Tibial nerve (tissue), 4 donors: ENCODE measurements at regions not wholly inside any gene's neighbourhood (a gene's known extent, or its start where the extent isn't known, plus 50 kb on each side); places are given as distances from the start of the nearest gene placed in this dataset.
"Not testable (repeated sequence)": the region's sequence is repeated elsewhere in the genome, so short reads cannot be mapped to it uniquely, and the experiment has no call there.

Source experiments
- EP300 ChIP-seq, 2 donors: sonication (generic); formaldehyde crosslinking; IDR thresholded peaks; one replicate each; pipeline ENCODE4 v1.6.1; 2017; ENCODE audit warnings: antibody characterized with exemption in 2 of 2, mild to moderate bottlenecking in 1 of 2
- POLR2A ChIP-seq, 2 donors: fragments of 450-650 bp; IDR thresholded peaks; one replicate each; pipeline ENCODE4 v1.6.1; 2017; ENCODE audit warnings: antibody characterized with exemption in 2 of 2, mild to moderate bottlenecking in 2 of 2, moderate library complexity in 2 of 2
- TF ChIP-seq, protein P1 (sequence below), 5 experiments: fragments of 200-600 bp in 3 of 5; fragments of 450-650 bp in 2 of 5; sonication (generic) in 3 of 5; IDR thresholded peaks; one replicate each; pipeline ENCODE4 v1.5.1; 2016 to 2019; ENCODE audit warnings: antibody characterized with exemption in 5 of 5, mild to moderate bottlenecking in 3 of 5, moderate library complexity in 2 of 5

- TF ChIP-seq, protein P1, sequence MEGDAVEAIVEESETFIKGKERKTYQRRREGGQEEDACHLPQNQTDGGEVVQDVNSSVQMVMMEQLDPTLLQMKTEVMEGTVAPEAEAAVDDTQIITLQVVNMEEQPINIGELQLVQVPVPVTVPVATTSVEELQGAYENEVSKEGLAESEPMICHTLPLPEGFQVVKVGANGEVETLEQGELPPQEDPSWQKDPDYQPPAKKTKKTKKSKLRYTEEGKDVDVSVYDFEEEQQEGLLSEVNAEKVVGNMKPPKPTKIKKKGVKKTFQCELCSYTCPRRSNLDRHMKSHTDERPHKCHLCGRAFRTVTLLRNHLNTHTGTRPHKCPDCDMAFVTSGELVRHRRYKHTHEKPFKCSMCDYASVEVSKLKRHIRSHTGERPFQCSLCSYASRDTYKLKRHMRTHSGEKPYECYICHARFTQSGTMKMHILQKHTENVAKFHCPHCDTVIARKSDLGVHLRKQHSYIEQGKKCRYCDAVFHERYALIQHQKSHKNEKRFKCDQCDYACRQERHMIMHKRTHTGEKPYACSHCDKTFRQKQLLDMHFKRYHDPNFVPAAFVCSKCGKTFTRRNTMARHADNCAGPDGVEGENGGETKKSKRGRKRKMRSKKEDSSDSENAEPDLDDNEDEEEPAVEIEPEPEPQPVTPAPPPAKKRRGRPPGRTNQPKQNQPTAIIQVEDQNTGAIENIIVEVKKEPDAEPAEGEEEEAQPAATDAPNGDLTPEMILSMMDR (IDR thresholded peaks at IDR 0.05) = not testable (repeated sequence)
- not testable (repeated sequence) for TF ChIP-seq EP300, POLR2A (IDR thresholded peaks at IDR 0.05)
Measured at GRCh38 chrX:20671746-20672145, 405.0 kb upstream of the RPS6KA3 start.
